CD4-positive, alpha-beta T cell treated with Interleukin-6 for 4 hours (primary cell): ENCODE measurements at regions not wholly inside any gene's neighbourhood (a gene's known extent, or its start where the extent isn't known, plus 50 kb on each side); places are given as distances from the start of the nearest gene placed in this dataset.
"Not testable (repeated sequence)": the region's sequence is repeated elsewhere in the genome, so short reads cannot be mapped to it uniquely, and the experiment has no call there.

Experiments used
- DNase-seq: peaks from one replicate; pipeline ENCODE4 v3.0.0-alpha.2; 2020; ENCODE audit warnings: mixed read lengths

DNA sequence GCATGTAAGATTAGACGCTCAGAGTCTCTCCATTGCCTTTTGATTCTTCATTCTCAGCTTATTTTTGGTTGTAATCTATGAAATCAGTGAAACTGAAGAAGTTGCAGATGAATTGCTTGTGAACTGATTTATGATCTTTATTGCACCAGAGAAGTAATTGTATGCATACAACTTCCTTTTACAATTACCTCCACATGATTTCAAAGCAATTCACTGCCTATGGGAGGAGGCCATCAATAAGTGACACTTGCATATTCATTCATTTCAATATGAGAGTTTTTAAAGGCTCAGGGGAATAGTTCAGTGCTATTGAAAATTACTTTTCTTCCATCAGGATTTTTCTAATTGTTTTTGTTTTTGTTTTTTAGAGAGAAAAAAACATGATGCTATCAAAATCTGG lies 222.3 kb downstream of the NKX6-1 start:
- no peak for DNase-seq

DNA sequence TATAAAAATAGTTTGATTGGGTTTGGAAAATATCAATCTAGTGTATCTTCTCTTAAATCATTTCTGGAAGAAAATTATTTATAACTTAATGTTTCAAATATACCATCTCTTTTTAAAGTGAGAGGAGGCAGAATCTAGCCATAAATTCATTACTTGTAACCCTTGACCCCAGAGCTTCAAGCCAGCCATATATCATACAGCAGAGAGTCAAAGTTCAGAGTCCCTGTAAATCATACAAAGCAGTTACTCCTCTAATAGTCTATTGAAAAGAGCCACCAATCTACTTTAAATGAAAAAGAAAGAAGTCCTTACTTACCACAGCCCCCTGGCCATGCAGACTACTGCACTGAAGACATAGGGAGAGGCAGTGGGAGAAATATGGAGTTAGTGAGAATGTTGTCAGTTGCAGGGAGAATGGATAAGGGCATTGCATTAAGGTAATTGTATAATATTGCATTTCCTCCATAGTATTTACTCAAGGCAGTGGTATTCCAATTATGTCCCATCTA lies 229.5 kb downstream of the NKX6-1 start:
- no peak for DNase-seq

DNA sequence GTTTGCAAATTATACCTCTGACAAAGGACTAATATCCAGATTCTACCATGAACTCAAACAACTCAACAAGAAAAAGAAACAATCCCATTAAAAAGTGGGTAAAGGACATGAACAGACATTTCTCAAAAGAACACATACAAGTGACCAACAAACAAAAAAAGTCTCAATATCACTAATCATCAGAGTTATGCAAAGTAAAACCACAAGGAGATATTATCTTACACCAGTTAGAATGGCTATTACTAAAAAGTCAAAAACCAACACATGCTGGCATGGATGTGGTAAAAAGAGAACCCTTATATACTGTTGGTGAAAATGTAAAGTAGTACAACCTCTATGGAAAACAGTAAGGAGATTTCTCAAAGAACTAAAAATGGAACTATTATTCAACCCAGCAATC lies 234.4 kb downstream of the NKX6-1 start:
- DNase-seq = no peak

DNA sequence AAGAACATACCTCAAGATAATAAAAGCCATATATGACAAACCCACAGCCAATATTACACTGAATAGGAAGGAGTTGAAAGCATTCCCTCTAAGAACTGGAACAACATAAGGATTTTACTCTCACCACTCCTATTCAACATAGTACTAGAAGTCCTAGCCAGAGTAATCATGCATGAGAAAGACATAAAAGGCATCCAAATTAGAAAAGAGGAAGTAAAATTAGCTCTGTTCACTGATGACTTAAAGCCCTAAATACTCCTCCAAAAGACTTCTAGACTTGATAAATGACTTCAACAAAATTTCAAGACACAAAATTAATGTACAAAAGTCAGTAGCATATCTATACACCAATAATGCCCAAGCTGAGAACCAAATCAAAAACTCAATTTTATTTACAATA lies 235.7 kb downstream of the NKX6-1 start:
- DNase-seq = no peak

DNA sequence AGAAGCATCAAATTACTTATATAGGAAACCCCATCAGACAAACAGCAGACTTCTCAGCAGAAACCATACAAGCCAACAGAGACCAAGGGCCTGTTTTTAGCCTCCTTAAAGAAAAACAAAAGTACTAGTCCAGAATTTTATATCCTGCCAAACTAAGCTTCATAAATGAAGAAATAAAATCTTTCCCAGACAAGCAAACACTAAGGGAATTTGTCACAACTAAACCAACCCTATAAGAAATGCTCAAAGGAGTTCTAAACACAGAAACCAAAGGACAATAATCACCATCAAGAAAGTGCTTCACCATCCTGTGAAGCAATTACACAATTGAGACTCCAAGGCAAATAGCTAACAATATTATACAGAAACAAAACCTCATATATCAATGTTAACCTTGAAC lies 238.6 kb downstream of the NKX6-1 start:
- no peak for DNase-seq

GRCh38 chr4:84258905-84259830 lies 239.9 kb downstream of the NKX6-1 start:
- DNase-seq = no peak

DNA sequence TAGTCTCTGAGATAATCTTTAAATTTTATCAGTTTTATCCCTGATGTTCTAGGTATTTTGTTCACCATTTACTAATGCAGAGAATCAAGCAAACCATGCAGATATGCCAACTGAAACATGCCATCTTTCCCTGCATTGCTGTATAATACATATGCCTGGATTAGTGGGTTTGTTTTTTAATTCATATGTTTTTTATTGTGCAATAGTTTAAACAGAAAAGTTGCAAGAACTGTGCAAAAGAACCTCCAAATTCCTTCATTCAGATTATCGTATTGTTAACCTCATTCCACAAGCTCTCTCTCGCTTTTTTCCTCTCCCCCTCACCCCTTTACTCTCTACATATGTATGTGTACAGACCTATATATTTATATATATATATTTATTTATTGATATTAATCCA lies 244.6 kb downstream of the NKX6-1 start:
- no peak for DNase-seq

GRCh38 chr4:84249521-84249920 lies 249.6 kb downstream of the NKX6-1 start:
- no peak for DNase-seq

DNA sequence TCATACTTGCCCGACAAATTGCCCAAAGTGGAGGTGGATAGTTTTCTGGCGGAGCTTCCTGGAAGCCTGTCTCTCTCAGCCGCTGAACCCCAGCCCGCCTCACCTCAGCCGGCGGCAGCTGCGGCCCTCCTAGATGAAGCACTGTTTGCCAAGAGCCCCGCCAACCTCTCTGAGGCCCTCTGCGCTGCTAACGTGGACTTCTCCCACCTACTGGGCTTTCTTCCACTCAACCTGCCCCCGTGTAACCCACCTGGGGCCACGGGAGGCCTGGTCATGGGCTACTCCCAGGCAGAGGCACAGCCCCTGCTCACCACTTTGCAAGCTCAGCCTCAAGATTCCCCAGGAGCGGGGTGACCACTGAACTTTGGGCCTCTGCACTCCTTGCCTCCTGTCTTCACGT lies 254.1 kb downstream of the NKX6-1 start:
- not testable (repeated sequence) for DNase-seq

DNA sequence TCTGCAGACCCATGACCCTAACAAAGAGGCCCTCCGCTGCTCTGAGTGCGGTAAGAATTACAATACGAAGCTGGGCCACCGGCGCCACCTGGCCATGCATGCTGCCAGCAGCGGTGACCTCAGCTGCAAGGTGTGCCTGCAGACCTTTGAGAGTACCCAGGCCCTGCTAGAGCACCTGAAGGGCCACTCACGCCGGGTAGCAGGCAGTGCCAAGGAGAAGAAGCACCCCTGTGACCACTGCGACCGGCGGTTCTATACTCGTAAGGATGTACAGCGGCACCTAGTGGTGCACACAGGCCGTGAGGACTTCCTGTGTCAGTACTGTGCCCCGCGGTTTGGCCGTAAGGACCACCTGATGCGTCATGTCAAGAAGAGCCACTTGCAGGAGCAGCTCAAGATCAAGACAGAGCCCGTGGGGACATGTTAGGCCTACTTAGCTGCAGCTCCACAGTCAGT lies 254.7 kb downstream of the NKX6-1 start:
- DNase-seq = not testable (repeated sequence)

DNA sequence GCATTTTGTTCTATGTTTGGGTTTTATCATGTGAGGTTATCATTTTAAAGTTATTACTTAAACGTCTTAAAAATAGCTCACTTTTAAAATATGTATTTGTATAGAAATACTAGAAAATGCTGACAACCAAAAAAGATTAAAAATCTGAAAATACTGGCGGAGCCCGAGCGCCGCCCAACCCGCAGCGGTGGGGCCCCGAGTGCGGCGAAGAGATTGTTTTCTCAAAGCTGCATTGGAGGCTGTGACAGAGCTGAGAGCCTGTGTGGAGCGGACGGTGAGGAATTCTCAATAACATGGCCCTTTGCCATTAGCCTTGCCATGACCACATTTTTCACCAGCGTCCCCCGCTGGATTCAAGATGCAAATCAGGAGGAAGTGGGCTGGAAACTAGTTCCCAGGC lies 255.4 kb downstream of the NKX6-1 start:
- DNase-seq = no peak

DNA sequence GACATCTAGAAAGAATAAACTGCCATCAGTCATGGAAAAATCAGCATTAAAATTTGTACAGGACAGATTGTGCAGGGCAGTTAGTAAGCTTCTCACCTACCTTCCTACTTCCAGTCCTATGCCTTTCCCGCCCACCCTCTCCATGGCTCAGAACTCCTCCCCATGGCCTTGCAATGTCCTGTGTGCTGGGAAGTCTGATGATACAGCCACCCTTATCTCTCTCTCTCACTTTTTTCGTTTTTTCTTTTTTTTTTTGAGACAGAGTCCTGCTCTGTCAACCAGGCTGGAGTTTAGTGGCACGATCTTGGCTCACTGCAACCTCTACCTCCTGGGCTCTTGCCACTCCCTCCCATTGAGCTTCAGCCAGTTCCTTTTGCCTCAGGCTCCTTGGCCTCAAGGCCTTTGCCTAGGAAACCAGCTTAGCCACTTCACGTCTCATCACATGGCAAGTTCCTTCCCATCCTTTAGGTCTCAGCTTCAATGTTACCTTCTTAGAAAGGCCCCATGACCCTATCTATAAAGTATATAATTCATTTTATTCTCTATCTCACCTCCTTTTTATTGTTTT lies 259.7 kb downstream of the NKX6-1 start:
- DNase-seq = no peak

GRCh38 chr4:84238247-84239090 lies 260.6 kb downstream of the NKX6-1 start:
- DNase-seq = no peak

DNA sequence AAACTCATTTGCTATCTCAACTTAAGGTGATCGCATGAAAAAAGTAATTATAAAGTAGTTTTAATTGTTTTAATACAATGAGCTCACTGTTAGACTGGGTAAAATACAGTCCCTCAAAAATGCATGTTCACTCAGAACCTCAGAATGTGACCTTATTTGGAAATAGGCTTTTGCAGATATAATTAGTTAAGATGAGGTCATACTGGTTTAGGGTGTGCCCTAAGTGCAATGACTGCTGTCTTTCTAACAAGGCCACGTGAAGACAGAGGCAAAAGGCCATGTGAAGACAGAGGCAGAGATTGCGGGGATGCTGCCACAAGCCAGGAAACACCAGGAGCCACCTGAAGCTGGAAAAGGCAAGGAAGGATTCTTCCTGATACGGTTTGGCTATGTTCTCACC lies 262.1 kb downstream of the NKX6-1 start:
- no peak for DNase-seq

DNA sequence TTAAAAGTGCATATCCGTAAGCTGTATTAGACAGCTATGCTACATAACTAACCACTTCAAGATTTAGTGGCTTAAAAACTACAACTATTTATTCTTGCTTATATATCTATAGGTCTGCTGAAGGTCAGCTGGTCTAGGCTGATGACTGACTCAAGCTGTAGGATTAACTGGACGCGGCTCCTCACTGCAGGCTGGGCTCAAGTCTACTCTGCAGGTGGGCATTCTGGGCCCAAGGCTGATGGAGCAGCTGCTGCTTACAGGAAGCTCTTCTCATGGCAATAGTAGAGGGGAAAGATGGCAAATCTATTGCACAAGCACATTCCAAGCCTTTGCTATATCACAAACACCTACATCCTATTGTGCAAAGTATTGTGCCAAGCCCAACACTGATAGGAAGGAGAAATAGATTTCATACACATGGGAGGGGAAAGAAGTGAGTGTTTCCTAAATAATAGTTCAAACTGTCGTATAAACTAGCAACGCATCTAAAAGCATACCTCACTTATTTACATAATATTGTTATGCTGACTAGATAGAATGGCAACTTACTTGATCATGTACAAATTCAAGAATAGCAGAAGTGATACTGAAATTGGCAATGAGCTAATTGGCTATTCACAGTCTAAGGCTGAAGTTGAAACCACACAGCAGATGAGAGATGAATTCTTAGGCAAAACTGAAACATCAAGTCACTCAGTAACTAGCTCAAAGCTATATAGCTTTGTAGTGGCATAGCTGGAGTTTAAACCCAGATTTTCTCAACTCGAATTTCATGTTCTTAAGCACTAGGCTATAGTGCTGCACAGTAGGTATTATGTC lies 263.8 kb downstream of the NKX6-1 start:
- DNase-seq = no peak

DNA sequence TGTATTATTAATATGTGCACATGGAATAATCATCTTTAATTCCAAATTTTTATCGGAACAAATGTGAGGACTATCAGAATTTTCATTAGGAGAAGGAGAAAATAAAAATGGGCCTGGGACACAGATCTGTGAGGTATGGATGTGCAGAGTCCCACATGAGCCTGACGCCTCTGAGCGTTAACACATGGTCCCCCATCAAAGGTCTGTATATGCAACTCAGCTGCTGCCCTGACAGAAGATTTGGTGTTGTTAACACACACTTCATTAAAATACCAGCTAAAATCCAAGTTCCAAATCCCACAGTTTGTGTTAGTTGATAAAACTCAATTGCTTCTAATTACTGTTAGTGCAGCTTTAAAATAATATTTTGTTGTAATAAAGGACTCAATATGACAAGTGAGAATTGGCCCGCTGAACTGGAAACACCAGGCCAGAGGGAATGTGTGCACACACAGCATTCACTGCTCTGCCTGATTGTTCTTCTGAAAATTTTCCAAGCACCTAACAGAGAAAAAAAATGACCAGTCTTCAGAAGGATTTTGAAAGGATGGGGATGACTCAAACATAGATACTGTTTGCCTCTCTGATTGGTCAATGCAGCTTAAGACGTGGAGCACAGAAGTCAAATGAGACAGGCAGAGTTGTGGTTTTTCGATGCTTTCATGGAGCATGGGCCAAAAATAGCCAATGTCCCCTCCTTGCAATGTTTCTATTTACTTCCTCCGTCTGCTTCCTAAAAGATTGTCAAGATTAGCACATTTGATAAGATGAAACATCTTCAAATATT lies 266.6 kb downstream of the NKX6-1 start:
- DNase-seq = no peak

- no peak for DNase-seq
Measured at GRCh38 chr4:84231539-84232055, 267.5 kb downstream of the NKX6-1 start.

DNA sequence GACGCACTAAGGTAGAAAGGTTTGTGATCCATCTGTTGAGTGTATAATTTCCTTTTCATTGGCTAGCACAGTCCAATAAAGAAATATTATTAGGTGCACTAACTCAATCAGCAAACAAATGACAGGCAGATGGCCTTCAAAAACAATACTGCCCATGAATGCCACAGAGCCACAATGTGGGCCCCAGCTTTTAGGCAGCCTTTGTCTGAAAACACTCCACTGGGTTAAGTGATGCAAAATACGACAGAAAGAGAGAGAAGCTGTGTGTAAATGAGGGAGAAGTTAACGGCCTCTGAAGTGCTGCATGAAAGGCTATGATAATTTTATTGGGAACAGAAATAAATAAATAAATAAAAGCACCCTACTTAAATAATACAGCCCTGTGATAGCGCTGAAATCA lies 274.6 kb downstream of the NKX6-1 start:
- DNase-seq = no peak

GRCh38 chr4:84221704-84222103 lies 277.4 kb downstream of the NKX6-1 start:
- DNase-seq = no peak

DNA sequence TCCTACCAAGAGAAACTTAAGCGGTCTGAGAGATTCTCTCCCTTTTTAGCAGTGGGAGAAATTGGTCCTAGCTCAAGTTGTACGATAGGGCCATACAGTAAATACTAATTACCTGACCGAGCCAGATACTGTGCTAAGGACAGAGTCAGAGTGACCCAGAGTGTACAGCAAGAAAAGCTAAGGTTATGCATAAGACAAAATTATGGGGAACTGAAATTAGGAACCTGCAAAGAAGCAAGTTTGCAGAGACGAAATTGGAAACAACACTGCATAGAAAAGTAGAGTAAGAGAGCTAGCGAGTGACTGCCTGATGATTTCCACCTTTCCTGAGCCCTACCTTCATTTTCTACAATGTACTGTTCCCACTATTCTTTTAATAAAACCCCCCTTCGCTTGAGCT lies 278.1 kb downstream of the NKX6-1 start:
- no peak for DNase-seq

GRCh38 chr4:84219656-84220055 lies 279.4 kb downstream of the NKX6-1 start:
- DNase-seq = no peak
